ENCODE measurements at regions not wholly inside any gene's neighbourhood (a gene's known extent, or its start where the extent isn't known, plus 50 kb on each side); places are given as distances from the start of the nearest gene placed in this dataset.
"Not testable (repeated sequence)": the region's sequence is repeated elsewhere in the genome, so short reads cannot be mapped to it uniquely, and the experiment has no call there.

DNA sequence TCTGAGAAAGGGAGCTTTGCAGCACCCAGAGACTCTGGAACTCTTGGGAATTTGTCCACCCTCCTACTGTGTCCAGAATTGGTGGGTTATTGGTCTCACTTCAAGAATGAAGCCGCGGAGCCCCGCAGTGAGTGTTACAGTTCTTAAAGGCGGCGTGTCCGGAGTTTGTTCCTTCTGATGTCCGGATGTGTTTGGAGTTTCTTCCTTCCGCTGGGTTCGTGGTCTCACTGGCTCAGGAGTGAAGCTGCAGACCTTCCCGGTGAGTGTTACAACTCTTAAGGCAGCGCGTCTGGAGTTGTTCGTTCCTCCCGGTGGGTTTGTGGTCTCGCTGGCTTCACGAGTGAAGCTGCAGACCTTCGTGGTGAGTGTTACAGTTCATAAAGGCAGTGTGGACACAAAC is 824.7 kb downstream of the LRRTM4 start:
- DNase-seq: not testable (repeated sequence)

- DNase-seq: no peak
These were observed 829.3 kb downstream of the LRRTM4 start for GRCh38 chr2:76692908-76693307.

- no peak for DNase-seq
These were observed 833.4 kb downstream of the LRRTM4 start for GRCh38 chr2:76688732-76689131.

GRCh38 chr2:76687923-76688322 is 834.3 kb downstream of the LRRTM4 start:
- DNase-seq: no peak

GRCh38 chr2:76684756-76685155 is 837.4 kb downstream of the LRRTM4 start:
- DNase-seq: no peak

GRCh38 chr2:76679025-76679396 is 843.2 kb downstream of the LRRTM4 start:
- no peak for DNase-seq

- DNase-seq: no peak
These were observed 843.7 kb downstream of the LRRTM4 start for GRCh38 chr2:76678383-76679024.

DNA sequence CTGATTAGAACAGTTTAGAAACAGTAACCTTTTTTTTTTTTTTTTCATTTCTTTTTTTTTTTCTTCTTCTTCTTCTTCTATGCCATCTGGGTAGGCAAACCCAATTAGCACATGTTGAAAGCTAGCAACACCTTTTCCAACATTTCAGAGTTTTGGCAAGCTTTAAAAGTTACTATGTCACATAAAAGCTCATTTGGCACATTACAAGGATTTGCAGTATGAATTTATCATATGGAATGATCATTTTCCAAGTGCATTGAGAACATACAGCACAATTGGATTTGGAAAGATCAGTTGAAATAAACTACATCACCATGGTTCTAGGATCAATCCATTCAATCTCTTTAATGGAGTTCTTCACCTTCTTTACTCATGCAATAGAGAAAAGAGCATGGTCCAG is 847.0 kb downstream of the LRRTM4 start:
- DNase-seq: no peak

DNA sequence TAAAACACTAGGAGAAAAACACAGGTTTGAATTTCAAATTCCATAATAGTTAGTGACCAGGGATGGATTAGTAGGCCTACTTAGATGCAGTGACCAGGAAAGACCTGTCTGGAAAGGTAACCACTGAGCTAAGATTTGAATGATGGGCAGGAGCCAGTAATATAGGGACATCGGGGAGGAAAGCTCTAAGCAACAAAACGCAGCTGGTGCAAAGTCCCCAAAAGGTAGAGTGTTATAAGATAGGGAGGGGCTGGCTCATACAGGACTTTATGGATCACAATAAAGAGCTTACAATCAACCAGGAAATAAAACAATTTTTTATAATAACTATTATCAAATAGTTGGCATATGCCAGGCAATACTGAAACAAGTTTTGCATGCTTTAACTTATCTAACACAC is 849.4 kb downstream of the LRRTM4 start:
- DNase-seq: no peak

GRCh38 chr2:76669966-76670465 is 852.2 kb downstream of the LRRTM4 start:
- no peak for DNase-seq

DNA sequence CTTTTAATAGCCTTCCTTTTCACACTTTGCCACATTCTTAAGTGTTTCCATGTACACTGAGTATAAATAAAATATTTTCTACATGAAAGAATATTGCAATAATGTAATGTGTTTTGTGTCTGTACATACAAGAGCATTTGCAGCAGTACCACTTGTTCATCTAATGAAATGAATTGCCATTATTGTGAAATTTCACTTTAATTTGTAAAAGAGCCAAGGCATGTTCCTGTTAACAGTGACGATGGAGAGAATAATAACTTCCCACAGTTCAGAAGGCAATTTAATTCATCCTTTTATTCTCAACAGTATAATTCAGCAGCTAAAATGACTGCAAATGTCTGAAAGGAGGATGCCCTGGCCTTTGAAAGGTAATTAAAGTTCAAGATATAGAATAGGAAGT is 853.9 kb downstream of the LRRTM4 start:
- no peak for DNase-seq

DNA sequence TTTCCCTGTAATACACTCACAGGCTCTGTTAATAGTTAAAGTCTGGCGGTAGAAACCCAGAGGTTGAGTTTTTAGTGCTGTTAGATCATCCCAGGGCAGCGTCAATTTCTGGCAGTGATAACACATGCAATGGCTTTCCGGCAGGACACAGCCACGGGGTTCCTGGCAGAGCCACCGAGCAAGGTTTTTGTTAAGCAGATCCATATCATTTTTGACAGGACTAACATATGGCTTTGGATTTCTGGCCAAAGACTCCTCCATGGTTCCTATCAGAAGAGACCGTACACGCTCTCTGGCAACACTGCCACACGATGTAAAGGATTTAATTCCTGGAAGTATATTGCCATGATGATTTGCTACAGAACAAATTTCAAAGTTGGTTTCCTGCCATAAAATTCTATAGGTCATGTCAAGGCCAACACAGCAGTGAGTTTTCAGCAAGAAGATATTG is 854.3 kb downstream of the LRRTM4 start:
- DNase-seq: no peak

GRCh38 chr2:76642129-76642528 is 880.0 kb downstream of the LRRTM4 start:
- no peak for DNase-seq

DNA sequence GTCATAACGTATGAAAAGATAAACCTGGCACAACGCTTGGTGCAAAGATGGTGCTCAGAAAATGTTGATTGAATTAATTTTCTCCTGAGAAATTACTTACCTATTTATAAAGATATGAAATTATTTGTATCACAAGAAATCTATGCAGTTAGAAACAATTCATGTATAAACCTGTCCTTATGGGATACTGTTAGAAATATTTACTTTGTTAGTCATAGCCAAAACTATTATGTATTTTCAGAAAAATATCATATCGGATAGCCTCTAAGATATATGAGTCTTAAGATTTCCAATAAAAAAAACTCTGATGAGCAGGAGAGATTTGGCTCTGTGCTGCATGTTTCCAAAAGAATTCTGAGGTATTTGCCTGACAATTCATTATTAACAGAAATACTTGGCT is 880.7 kb downstream of the LRRTM4 start:
- DNase-seq: no peak

DNA sequence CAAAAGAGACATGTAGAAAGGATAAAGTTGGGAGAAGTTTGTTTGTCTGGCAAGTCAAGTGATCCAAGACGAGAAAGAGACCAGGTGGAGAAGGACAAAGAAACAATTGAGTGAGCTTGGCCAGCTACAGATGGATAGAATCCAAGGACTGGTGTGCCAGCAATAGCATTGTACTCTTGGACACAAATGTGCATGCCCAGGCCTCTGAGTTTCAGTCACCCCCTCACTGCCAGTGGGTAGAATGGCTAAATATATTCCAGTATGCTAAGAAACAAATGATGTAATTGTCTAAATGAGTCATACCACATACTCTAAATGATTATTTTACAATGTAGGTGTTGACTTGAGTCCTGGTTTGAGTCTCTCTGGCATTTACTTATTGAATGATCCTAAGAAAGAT is 881.3 kb downstream of the LRRTM4 start:
- no peak for DNase-seq

GRCh38 chr2:76639171-76639680 is 883.0 kb downstream of the LRRTM4 start:
- DNase-seq: no peak

DNA sequence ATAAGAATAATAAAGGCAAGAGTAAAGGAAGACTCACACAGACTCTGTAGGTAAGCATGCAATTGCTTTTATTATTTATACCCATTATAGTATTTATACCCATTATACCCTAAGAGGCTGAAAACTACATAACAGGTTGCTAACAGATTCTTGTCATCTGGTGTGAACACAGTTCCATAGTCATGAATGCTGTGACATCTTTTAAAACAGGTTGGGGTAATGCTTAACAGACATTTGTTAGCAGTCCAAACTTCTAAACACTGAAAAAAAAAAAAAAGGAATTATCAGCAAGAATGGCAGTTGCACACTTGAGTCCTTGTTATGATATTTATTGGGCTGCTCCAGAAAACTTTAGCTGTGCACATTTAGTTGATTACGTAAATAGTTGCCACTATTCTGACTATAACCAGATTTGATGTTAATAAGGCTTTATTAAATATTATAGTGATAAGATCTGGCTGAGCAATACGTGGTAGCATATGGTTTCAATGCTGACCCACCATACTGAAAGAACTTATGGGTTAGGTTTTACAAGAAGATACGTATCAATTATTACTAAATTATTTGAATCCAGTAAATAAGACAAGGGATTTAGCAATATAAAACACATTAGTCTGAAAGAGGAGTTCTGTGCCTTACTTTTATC is 888.8 kb downstream of the LRRTM4 start:
- DNase-seq: no peak

GRCh38 chr2:76625101-76625500 is 897.1 kb downstream of the LRRTM4 start:
- no peak for DNase-seq

GRCh38 chr2:76613330-76613729 is 902.6 kb upstream of the GCFC2 start:
- no peak for DNase-seq

- no peak for DNase-seq
These were observed 902.0 kb upstream of the GCFC2 start for GRCh38 chr2:76612764-76613163.

DNA sequence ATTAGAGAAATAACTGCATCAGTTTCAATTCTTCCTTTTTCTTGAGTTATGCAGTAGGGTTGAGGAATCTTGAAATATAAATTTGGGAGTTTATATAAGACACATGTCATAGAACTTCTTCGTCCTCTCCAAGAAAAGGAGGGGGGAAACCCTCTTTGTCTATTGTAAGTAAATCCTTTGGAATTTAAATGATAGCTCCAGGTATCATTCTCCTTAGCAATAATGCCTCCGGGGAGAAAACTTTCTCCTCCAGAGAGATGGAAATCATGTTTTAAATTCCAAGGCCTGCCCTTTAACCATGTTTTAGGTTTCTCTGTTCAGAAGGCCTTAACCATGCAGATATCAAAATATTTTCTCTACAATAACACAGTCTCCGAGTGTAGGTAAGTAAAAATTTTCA is 899.7 kb upstream of the GCFC2 start:
- DNase-seq: no peak

DNA sequence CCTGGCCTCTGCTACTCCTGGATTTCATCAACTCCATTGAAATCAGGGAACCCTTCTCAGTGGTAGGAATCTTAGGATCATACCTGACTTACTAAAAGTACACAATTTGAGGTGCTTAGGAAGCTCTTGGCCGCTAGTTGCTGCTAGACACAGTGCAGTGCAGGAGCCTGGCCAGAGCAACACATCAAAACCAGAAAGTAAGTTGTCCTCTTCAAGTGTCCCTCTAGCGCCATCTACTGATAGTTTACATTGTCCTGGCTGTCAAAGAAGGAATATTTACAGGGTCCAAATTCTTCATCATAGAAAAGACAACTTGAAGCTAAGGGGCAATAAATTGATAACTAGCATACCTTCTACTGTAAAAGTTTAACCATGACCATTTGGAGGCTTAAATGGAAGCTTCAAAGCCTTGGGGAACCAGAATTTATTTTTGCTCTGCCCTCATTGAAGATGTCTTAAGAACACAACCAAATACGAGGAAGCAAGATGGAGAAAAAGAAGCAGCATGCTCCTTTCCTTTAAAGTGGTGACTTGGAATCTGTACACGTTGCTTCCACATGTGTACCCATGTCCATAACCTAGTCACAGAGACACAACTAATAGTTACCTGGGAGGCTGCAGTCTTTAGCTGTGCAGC is 889.1 kb upstream of the GCFC2 start:
- DNase-seq: no peak

DNA sequence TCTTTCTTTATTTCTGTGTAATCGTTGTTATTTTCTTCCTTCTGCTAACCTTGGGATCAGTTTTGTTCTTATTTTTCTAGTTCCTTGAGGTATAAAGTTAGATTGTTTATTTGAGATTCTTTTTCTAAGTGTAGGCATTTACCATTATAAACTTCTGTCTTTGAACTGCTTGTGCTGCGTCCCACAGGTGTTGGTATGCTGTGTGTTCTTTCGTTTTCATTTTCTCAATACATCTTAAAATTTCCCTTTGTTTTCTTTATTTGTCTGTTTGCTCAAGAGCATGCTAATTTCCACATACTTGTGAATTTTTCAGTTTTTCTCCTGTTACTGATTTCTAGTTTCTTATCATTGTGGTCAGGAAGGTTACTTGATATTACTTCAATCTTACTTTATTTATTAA is 873.8 kb upstream of the GCFC2 start:
- DNase-seq: no peak

- DNase-seq: no peak
These were observed 869.2 kb upstream of the GCFC2 start for GRCh38 chr2:76579911-76580310.
